Stimulated activated CD4-positive, alpha-beta T cell treated with anti-CD3 and anti-CD28 coated beads, TNF-alpha, amount 100 ng/mL, for 24 hours (primary cell): ENCODE measurements at regions not wholly inside any gene's neighbourhood (a gene's known extent, or its start where the extent isn't known, plus 50 kb on each side); places are given as distances from the start of the nearest gene placed in this dataset.

Experiments used
- DNase-seq, 3 experiments: peaks; one replicate each; pipeline ENCODE4 v3.0.0-alpha.2; 2020; ENCODE audit warnings: low read depth in 3 of 3

- no peak for DNase-seq
Observed at GRCh38 chr5:4518903-4519672, 621.0 kb upstream of the ADAMTS16 start.

- DNase-seq: no peak
Observed at GRCh38 chr5:4520559-4520958, 619.6 kb upstream of the ADAMTS16 start.

- DNase-seq: no peak
Observed at GRCh38 chr5:4523038-4523437, 617.1 kb upstream of the ADAMTS16 start.

GRCh38 chr5:4531756-4532704 lies 608.1 kb upstream of the ADAMTS16 start:
- DNase-seq: no peak

GRCh38 chr5:4532705-4533080 lies 607.4 kb upstream of the ADAMTS16 start:
- DNase-seq: no peak

- DNase-seq: no peak
Observed at GRCh38 chr5:4533457-4534105, 606.5 kb upstream of the ADAMTS16 start.

GRCh38 chr5:4537489-4537888 lies 602.6 kb upstream of the ADAMTS16 start:
- no peak for DNase-seq

GRCh38 chr5:4540375-4541173 lies 599.6 kb upstream of the ADAMTS16 start:
- no peak for DNase-seq

- DNase-seq: no peak
Observed at GRCh38 chr5:4541334-4541733, 598.8 kb upstream of the ADAMTS16 start.

GRCh38 chr5:4542145-4542778 lies 597.9 kb upstream of the ADAMTS16 start:
- no peak for DNase-seq

GRCh38 chr5:4544049-4544670 lies 596.0 kb upstream of the ADAMTS16 start:
- no peak for DNase-seq

- DNase-seq: no peak
Observed at GRCh38 chr5:4547547-4547946, 592.6 kb upstream of the ADAMTS16 start.

GRCh38 chr5:4548341-4548740 lies 591.8 kb upstream of the ADAMTS16 start:
- DNase-seq: no peak

GRCh38 chr5:4549351-4549750 lies 590.8 kb upstream of the ADAMTS16 start:
- DNase-seq: no peak

GRCh38 chr5:4551034-4551433 lies 589.1 kb upstream of the ADAMTS16 start:
- no peak for DNase-seq

GRCh38 chr5:4553130-4553529 lies 587.0 kb upstream of the ADAMTS16 start:
- DNase-seq: no peak

- DNase-seq: no peak
Observed at GRCh38 chr5:4553978-4554377, 586.2 kb upstream of the ADAMTS16 start.

- no peak for DNase-seq
Observed at GRCh38 chr5:4555725-4556285, 584.3 kb upstream of the ADAMTS16 start.

- no peak for DNase-seq
Observed at GRCh38 chr5:4561403-4561802, 578.7 kb upstream of the ADAMTS16 start.

GRCh38 chr5:4563400-4563799 lies 576.7 kb upstream of the ADAMTS16 start:
- DNase-seq: no peak
